KG1 (cell line): ENCODE measurements at regions not wholly inside any gene's neighbourhood (a gene's known extent, or its start where the extent isn't known, plus 50 kb on each side); places are given as distances from the start of the nearest gene placed in this dataset.
"Not testable (repeated sequence)": the region's sequence is repeated elsewhere in the genome, so short reads cannot be mapped to it uniquely, and the experiment has no call there.

ENCODE experiments used
- DNase-seq: peaks from one replicate; lab custom pipeline; 2025; lab: John Stamatoyannopoulos, UW

DNA sequence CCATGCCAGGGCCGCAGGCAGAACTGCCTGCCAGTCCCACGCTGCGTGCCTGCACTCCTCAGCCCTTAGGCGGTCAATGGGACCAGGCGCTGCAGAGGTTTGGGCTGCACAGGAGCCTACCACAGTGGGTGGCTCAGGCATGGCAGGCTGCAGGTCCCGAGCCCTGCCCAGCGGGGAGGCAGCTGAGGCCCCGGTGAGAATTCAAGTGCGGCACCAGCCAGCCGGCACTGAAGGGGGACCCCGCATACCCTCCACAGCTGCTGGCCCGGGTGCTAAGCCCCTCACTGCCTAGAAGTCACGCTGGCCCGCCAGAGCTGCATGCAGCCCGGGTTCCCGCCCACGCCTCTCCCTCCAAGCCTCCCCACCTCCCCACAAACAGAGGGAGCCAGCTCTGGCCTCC is 302.5 kb upstream of the UGT8 start:
- no peak for DNase-seq

GRCh38 chr4:114302472-114302871 is 296.1 kb upstream of the UGT8 start:
- no peak for DNase-seq

GRCh38 chr4:114304046-114304445 is 294.6 kb upstream of the UGT8 start:
- no peak for DNase-seq

GRCh38 chr4:114304567-114304966 is 294.0 kb upstream of the UGT8 start:
- DNase-seq, result no peak

DNA sequence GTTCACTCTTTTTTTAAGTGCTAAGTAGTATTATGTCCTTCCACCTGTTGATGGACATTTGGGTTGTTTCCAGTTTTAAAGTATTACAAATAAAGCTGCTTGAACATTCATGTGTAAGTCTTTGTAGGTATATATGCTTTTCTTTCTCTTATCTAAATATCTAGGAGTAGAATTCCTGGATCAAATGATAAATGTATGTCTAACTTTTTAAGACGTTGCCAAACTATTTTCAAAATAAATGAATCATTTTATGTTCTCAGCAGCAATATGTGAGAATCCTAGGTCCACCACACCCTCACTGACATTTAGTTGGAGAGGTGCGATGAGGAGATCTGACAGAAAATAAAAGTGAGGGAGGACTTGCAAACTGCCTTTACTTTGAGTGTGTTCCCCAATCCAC is 291.7 kb upstream of the UGT8 start:
- DNase-seq, result no peak

DNA sequence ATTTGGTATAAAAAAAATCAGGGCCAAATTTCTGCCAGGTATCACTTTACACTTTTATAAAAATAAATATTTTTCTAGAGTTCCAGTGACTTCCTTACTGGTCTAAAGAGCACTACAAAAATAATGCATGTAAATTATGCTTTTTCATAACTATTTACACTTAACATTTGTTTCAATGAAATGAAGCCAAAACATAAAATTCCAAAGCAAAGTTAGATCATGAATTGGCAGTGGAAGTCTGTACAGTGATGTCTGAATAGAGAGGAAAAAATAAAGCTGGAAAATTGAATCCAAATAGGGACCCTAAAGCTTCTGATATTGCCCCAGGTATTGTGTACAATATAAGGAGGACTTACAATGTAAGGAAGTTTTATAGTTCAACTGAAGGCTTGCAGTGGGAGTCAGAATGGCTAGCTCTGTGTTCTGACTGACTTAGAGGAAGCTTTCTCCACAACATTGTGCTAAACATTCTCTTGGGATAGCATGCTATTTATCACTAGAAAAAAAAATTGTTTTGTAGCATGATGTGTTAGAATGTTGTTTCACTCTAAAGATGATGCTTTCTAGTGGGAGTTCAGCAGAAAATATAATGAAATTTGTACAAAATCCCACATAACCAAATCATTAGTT is 288.2 kb upstream of the UGT8 start:
- no peak for DNase-seq

GRCh38 chr4:114311787-114312186 is 286.8 kb upstream of the UGT8 start:
- no peak for DNase-seq

GRCh38 chr4:114312338-114312737 is 286.3 kb upstream of the UGT8 start:
- no peak for DNase-seq

DNA sequence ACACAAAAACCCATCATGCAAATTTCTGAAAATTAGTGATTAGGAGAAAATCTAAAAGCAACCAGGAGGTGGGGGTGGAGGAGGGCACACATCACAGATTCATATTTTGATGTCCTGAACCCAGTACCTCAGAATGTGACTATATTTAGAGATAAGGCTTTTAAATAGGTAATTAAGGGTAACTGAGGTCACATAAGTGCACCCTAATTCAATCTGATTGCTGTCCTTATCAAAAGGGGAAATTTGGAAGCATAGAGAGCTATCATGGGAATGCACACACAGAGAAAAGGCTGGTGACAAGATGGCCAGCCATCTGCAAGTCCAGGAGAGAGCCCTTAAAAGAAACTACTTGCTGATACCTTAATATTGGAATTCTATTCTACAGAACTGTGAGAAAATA is 281.8 kb upstream of the UGT8 start:
- DNase-seq, result no peak

DNA sequence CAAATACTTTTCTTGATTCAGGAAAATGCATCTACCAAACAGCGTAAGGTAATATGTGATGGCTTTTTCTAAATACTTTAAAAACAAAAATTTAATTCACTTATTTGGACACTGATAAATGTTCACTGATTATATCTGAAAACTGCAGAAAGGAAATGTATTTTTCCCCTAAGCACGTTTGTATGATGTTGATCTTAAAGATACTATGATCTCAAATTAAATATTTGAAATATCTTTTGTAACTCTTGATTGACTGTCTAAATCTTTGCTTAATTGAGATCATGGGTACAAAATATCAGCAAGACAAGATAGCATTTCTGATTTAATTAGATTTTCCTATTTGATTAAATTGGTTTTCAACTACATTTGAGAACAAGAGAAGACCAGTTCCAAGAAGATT is 281.0 kb upstream of the UGT8 start:
- DNase-seq, result no peak

- no peak for DNase-seq
Measured at GRCh38 chr4:114318309-114318708, 280.3 kb upstream of the UGT8 start.

GRCh38 chr4:114320126-114320525 is 278.5 kb upstream of the UGT8 start:
- no peak for DNase-seq

DNA sequence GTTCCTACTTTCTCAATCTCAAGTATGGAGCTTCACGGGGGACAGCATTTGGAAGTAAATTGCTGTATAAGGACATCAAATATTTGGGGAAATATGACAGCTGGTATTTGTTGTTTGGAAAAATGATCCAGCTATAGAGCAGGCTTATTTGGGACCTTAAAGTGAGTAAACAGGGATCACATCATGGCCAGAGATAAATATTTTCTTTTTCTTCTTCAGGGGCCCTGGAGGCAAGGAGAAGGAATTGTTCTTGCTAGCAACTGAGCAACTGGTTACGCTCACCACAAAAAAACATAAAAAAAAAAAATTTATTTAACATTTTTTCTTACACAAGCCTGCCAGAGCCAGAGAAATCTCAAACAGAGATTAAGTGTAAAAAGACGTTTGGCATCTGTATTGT is 277.2 kb upstream of the UGT8 start:
- no peak for DNase-seq

DNA sequence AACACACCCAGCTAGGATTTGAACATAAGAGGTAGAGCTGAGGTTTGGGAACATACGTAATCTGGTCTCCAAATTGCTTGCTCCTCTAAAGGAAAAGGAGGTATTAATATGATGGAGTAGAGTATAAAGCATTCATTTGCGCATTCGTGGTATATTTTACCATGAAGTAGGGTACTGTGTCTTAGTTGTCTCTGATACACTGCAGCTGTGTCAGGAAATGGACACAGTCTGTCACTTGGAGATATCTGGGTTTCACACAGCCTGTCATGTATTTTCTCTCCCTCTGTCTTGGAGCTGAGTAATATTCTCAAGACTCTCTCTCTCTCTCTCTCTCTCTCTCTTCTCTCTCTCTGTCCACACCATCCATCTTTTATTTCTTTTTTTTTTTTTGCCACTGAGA is 274.8 kb upstream of the UGT8 start:
- no peak for DNase-seq

GRCh38 chr4:114326358-114326757 is 272.2 kb upstream of the UGT8 start:
- no peak for DNase-seq

GRCh38 chr4:114332119-114332518 is 266.5 kb upstream of the UGT8 start:
- no peak for DNase-seq

DNA sequence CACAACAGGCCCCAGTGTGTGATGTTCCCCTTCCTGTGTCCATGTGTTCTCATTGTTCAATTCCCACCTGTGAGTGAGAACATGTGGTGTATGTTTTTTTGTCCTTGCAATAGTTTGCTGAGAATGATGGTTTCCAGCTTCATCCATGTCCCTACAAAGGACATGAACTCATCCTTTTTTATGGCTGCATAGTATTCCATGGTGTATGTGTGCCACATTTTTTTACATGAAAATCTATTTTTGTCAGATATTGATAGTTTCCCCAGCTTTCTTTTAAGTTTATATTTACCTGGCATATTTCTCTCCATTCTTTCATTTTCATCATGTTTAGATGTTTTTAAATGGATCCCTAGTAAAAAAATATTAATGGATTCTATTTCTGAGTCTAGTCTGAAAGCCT is 264.2 kb upstream of the UGT8 start:
- DNase-seq, result not testable (repeated sequence)

GRCh38 chr4:114334884-114335330 is 263.7 kb upstream of the UGT8 start:
- no peak for DNase-seq

DNA sequence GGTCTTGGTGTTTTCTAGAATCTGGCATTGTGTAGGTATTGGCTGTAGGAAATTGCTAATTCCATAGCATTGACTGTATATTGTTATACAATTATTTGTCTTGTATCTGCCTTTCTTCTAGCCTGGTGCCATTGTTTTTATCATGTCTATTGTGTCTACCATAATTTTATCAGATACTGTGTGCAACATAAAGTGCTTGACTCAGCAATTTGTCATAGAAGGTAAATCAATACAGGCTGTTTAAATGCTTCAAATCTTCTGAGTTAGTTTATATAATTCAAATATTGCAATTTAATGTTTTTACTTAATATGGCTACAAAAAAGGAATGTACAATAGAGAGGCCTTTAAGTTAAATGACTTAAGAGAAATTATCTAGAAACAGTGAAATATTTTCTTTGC is 263.3 kb upstream of the UGT8 start:
- no peak for DNase-seq

GRCh38 chr4:114343015-114343414 is 255.6 kb upstream of the UGT8 start:
- no peak for DNase-seq

GRCh38 chr4:114349543-114350175 is 248.9 kb upstream of the UGT8 start:
- no peak for DNase-seq

DNA sequence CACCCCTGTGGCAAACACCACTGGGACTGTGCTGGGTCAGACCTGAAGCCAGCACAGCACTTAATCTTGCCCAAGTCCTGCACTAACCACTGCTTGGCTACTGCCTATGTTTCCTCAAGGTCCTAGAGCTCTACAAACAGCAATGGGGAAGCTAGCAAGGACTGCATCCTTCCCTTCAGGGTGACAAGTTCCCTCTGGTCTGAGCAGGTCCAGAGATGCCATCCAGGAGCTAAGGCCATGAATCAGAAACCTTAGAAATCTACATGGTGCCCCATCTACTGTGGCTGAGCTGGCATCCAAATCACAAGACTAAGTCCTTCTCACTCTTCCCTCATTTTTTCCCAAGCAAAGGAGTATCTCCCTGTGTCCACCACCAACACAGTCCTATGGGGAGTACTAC is 239.7 kb upstream of the UGT8 start:
- DNase-seq, result no peak

GRCh38 chr4:114361249-114361648 is 237.4 kb upstream of the UGT8 start:
- no peak for DNase-seq

- DNase-seq, result no peak
Measured at GRCh38 chr4:114364857-114365256, 233.8 kb upstream of the UGT8 start.
